Tibial nerve (tissue), 4 donors: ENCODE measurements at regions not wholly inside any gene's neighbourhood (a gene's known extent, or its start where the extent isn't known, plus 50 kb on each side); places are given as distances from the start of the nearest gene placed in this dataset.
A peak's percentile ranks its signal among the peaks of the same experiment; 100 is the strongest.

Experiments used
- DNase-seq, 2 donors: peaks; one replicate each; pipeline ENCODE4 v3.0.0-alpha.2; 2019; ENCODE audit warnings: low spot score in 2 of 2
- H3K27ac ChIP-seq, 4 donors: fragments of 200-600 bp; sonication (generic) in 3 of 4; one replicate each; pipeline ENCODE4 v1.5.1; 2017 to 2019; ENCODE audit warnings: mild to moderate bottlenecking in 1 of 4
- H3K27me3 ChIP-seq, 2 donors: fragments of 200-600 bp; sonication (generic) in 1 of 2; one replicate each; pipeline versions ENCODE4 v1.5.1 to v1.6.0; 2017 to 2019
- H3K36me3 ChIP-seq, 3 donors: fragments of 200-600 bp; sonication (generic); one replicate each; pipeline ENCODE4 v1.5.1; 2018 to 2019
- H3K4me1 ChIP-seq, 4 donors: fragments of 200-600 bp; sonication (generic) in 3 of 4; one replicate each; pipeline ENCODE4 v1.5.1; 2017 to 2019
- H3K4me3 ChIP-seq, 4 donors: fragments of 200-600 bp; sonication (generic) in 3 of 4; one replicate each; pipeline ENCODE4 v1.5.1; 2017 to 2019; ENCODE audit warnings: mild to moderate bottlenecking in 1 of 4, moderate library complexity in 1 of 4
- H3K9me3 ChIP-seq, 4 donors: fragments of 200-600 bp; sonication (generic) in 3 of 4; one replicate each; pipeline ENCODE4 v1.5.1; 2017 to 2019
- EP300 ChIP-seq, 2 donors: sonication (generic); formaldehyde crosslinking; IDR thresholded peaks; one replicate each; pipeline ENCODE4 v1.6.1; 2017; ENCODE audit warnings: antibody characterized with exemption in 2 of 2, mild to moderate bottlenecking in 1 of 2
- POLR2A ChIP-seq, 2 donors: fragments of 450-650 bp; IDR thresholded peaks; one replicate each; pipeline ENCODE4 v1.6.1; 2017; ENCODE audit warnings: antibody characterized with exemption in 2 of 2, mild to moderate bottlenecking in 2 of 2, moderate library complexity in 2 of 2
- WGBS, 2 donors: methylation state at CpG; one replicate each; pipeline ENCODE4 v1.1.5; 2018; 5-methylcytosine and 5-hydroxymethylcytosine counted together
- TF ChIP-seq, protein P1 (sequence below), 5 experiments: fragments of 200-600 bp in 3 of 5; fragments of 450-650 bp in 2 of 5; sonication (generic) in 3 of 5; IDR thresholded peaks; one replicate each; pipeline ENCODE4 v1.5.1; 2016 to 2019; ENCODE audit warnings: antibody characterized with exemption in 5 of 5, mild to moderate bottlenecking in 3 of 5, moderate library complexity in 2 of 5

DNA sequence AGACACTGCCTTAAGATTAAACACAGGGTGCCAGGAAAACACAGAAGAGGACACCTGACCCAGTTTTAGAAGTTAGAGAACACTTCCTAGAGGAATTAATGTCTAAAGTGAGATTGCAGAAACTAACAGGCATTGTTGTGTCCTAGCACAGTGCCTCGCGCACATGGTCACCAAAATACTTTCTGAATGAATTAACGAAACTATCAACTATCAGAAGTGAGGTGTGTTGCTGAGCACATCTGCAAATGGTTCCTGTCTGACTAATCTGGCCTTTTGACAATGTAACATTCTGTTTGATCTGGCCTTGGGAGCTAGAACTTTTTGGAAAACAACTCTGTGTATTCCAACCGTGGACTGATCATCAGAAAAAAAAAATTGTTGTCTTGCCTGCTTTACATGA is 556.8 kb upstream of the LCORL start:
- no peak overlapping the region for H3K4me3 ChIP-seq
- H3K9me3 ChIP-seq = no peaks in the 10 kb centered on the region
- no peaks in the 10 kb centered on the region for H3K4me1 ChIP-seq
- DNase-seq = no peak
- TF ChIP-seq EP300 (IDR thresholded peaks at IDR 0.05) (no peak), POLR2A (IDR thresholded peaks at IDR 0.05) (no peak)
- TF ChIP-seq, protein P1, sequence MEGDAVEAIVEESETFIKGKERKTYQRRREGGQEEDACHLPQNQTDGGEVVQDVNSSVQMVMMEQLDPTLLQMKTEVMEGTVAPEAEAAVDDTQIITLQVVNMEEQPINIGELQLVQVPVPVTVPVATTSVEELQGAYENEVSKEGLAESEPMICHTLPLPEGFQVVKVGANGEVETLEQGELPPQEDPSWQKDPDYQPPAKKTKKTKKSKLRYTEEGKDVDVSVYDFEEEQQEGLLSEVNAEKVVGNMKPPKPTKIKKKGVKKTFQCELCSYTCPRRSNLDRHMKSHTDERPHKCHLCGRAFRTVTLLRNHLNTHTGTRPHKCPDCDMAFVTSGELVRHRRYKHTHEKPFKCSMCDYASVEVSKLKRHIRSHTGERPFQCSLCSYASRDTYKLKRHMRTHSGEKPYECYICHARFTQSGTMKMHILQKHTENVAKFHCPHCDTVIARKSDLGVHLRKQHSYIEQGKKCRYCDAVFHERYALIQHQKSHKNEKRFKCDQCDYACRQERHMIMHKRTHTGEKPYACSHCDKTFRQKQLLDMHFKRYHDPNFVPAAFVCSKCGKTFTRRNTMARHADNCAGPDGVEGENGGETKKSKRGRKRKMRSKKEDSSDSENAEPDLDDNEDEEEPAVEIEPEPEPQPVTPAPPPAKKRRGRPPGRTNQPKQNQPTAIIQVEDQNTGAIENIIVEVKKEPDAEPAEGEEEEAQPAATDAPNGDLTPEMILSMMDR (IDR thresholded peaks at IDR 0.05) = no peak
- no peaks in the 10 kb centered on the region for H3K27me3 ChIP-seq
- H3K27ac ChIP-seq = no peak overlapping the region
- H3K36me3 ChIP-seq = no peaks in the 10 kb centered on the region
- WGBS, 2 donors = 57 to 62% methylated on average over 4 of the region's 4 CpGs

DNA sequence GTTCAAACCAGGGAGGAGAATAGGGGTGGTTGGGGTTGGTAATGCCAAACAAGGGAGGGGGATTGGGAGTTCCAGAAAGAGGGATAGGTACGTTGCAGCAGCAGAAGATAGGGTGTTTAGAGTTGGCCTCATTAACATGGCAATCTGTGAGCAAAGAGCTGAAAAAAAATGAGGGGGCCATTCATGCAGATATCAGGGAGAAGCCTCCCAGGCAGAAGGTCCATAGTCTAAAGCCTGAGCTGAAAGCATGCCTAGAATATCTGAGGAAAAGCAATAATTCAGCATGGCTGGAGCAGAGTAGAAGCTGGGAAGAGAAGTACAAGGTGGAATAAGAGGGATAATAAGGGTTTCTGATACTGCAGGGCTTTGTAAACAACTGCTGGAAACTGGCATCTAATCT is 550.9 kb upstream of the LCORL start:
- H3K4me3 ChIP-seq = no peak overlapping the region
- no peaks in the 10 kb centered on the region for H3K9me3 ChIP-seq
- H3K27me3 ChIP-seq = no peaks in the 10 kb centered on the region
- no peaks in the 10 kb centered on the region for H3K36me3 ChIP-seq
- 67 to 75% methylated on average over 1 of the region's 1 CpG for WGBS, 2 donors
- DNase-seq = no peak
- TF ChIP-seq EP300 (IDR thresholded peaks at IDR 0.05) (no peak), POLR2A (IDR thresholded peaks at IDR 0.05) (no peak)
- TF ChIP-seq, protein P1 (IDR thresholded peaks at IDR 0.05) = no peak
- H3K4me1 ChIP-seq = no peaks in the 10 kb centered on the region
- no peak overlapping the region for H3K27ac ChIP-seq

DNA sequence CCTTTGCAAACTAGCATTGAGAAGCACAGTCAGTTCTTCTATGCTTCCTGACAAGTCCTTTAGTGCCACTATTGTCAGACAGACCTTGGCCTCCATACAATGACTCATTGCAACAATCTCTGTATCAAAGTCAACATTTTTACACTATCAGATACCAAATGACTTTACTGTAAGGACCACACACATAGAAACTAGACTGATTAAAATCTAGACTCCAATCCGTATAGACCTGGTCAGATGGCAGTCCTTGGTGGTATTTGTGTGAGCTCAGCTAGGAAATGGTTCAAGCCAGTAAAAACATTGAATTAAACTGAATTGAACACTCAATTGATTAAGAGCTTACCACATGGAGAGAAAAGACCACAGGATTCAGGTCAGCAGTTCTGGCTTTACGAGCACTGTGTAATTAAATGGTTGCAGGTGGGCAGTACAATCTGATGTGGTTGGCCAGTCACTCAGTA is 549.8 kb upstream of the LCORL start:
- Histone ChIP-seq H3K4me1 (no peaks in the 10 kb centered on the region), H3K36me3 (no peaks in the 10 kb centered on the region), H3K9me3 (no peaks in the 10 kb centered on the region), H3K4me3 (no peak overlapping the region), H3K27ac (no peak overlapping the region), H3K27me3 (no peaks in the 10 kb centered on the region)
- DNase-seq = no peak
- no peak for TF ChIP-seq POLR2A (IDR thresholded peaks at IDR 0.05)
- no peak for TF ChIP-seq EP300 (IDR thresholded peaks at IDR 0.05)
- TF ChIP-seq, protein P1 (IDR thresholded peaks at IDR 0.05) = no peak
- 38 to 51% methylated on average over 2 of the region's 2 CpGs for WGBS, 2 donors

DNA sequence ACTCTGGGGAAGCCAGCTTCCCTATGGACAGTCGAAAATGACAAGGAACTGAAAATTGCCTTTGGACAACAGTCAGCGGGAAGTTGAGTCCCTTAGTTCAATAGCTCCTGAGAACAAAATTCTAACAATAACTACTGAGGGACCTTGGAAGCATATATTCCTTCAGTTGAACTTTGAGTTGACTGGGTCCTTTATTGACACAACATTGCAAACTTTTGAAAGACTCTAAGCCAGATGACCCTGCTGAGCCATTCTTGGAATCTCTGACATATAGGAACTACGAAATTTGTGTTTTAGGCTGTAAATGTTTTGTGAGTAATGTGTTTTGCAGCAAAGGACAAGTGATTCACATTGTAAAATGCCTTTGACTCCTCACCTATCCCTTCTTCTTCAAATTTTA is 548.8 kb upstream of the LCORL start:
- Histone ChIP-seq H3K27me3 (no peaks in the 10 kb centered on the region), H3K27ac (no peak overlapping the region), H3K4me3 (no peak overlapping the region), H3K9me3 (no peaks in the 10 kb centered on the region), H3K36me3 (no peaks in the 10 kb centered on the region), H3K4me1 (no peaks in the 10 kb centered on the region)
- no peak for DNase-seq
- WGBS, 2 donors = 59 to 87% methylated on average over 3 of the region's 3 CpGs
- no peak for TF ChIP-seq EP300 (IDR thresholded peaks at IDR 0.05)
- TF ChIP-seq, protein P1 (IDR thresholded peaks at IDR 0.05) = no peak
- no peak for TF ChIP-seq POLR2A (IDR thresholded peaks at IDR 0.05)

DNA sequence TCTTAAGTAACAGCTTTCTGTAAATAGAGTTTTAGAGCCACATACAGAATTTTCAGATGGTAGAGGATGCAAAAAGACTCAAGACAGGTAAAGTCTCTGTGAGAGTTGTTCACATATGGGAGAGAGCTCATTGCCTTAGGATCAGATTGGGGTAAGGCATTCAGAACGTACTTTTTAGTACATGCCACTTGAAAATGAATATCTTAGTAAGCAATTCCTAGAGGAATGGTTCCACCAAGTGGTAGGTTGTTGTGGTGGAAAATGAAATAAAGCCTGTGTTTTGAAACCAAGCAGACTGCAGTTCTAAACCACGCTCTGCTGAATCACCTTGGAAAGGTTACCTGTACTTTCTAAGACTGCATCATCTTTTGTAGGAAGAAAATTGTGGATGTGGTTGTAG is 547.0 kb upstream of the LCORL start:
- H3K27me3 ChIP-seq = no peaks in the 10 kb centered on the region
- H3K4me1 ChIP-seq = no peaks in the 10 kb centered on the region
- H3K27ac ChIP-seq = peak overlapping the region in 1 of 4 donors; percentile 24
- no peak for TF ChIP-seq EP300 (IDR thresholded peaks at IDR 0.05)
- TF ChIP-seq, protein P1 (IDR thresholded peaks at IDR 0.05) = peak in 2 of 5 experiments; percentile 24 to 26
- WGBS, 2 donors = 23 to 32% methylated on average over 2 of the region's 2 CpGs
- DNase-seq = no peak
- H3K36me3 ChIP-seq = no peaks in the 10 kb centered on the region
- H3K4me3 ChIP-seq = no peak overlapping the region
- peaks cover 0 to 12% (median 0%) of the 10 kb centered on the region in 4 donors for H3K9me3 ChIP-seq
